GM20431 (cell line): ENCODE measurements at regions not wholly inside any gene's neighbourhood (a gene's known extent, or its start where the extent isn't known, plus 50 kb on each side); places are given as distances from the start of the nearest gene placed in this dataset.

Experiments used
- in situ Hi-C: fragments of 300-500 bp; cut with MseI, MboI; formaldehyde crosslinking; loops from one replicate; pipeline ENCODE4 v1.15.0; 2020; ENCODE audit warnings: low sequenced_read_pairs; ENCODE audit not compliant: unreplicated experiment

DNA sequence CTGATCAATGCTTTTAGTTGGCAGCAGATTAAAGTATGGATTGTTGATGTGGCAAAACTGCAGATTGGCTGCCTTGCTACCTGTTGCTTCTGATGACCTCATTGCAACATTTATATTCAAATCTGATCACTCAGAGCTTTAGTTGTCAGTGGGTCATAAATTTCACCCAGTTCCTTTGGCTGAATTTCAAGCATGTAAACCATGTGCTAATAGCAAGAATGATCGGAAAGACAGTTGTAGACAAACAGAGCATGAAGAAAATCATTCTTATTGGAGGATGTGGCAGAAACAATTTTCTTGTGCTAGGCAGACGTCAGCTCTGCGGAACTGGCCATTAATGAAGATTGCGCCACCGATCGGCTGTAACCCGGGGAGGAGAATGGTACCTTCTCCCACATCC, 346.6 kb upstream of the EEF2KMT start:
- in situ Hi-C loops, result no loop called here

DNA sequence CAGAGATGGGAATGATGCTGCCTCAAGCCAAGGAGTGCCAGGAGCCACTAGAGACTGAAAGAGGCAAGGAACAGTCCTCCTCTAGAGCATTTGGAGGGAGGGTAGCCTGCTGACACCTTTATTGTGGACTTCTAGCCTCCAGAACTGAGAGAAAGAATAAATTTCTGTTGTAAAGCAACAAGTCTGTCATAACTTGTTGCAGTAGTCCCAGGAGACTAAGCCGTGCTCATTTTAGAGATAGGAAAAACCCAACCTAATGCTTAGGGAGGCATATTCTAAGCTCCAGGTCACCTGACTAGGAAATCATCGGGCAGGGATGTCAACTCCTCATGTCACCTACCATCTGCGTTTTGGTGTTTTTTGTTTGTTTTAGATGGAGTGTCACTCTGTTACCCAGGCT, 345.4 kb upstream of the EEF2KMT start:
- in situ Hi-C loops, result no loop called here

DNA sequence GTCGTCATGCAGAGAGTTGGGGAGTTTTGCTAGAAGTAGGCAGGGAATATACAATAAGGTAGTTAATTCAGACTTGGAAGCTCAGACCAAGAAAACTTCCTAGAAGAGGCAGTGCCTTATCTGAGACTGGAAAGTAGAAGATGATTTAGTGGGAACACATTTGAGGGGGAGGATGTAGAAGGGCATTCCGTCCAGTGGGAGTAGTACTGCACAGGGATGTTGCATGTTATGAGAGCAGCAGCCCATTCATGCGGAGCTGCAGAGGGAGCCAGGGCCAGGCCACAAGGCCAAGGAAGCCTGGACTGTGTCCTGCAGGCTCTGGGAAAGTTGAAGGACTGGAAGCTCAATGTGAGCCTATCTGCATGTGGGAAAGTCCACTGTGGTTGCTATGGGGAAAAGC, 344.5 kb upstream of the EEF2KMT start:
- in situ Hi-C loops, result no loop called here

DNA sequence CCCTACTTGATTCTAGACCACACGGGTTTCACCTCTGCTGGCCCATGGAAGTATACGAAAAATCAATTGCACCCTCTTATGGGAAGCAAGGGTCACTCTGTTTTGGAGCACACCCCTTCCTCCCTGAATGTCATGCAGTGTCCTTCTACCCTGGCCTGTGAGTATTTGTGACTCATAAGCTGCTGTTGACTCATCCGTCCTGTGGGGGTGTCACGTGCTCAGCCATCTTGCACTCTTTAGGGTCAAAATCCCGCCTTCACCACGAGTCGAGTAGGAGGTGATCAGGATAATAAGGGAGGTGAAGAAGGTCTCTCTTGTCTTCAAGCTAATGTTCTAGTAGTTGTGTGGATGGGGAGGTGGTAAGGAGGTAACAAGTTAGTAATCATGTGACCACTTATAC, 341.0 kb upstream of the EEF2KMT start:
- in situ Hi-C loops, result no loop called here

DNA sequence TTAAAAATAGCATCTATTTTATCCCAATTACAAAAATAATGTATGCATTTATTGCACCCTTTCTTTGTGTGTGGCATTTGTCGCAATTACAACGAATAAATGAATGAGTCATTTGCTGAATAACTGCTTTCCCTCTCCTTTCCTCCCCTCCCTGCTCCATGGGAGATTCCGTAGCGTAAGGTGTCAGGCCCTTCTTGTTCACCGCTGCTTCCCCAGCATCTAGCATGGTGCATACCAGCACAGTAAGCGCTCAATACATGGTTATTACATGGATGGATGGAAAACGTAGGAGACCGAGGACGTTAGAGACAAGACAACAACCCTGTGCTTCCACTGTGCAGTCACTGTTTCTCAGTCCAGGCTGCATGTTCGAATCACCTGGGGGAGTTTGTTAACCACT, 336.0 kb upstream of the EEF2KMT start:
- in situ Hi-C loops, result no loop called here

DNA sequence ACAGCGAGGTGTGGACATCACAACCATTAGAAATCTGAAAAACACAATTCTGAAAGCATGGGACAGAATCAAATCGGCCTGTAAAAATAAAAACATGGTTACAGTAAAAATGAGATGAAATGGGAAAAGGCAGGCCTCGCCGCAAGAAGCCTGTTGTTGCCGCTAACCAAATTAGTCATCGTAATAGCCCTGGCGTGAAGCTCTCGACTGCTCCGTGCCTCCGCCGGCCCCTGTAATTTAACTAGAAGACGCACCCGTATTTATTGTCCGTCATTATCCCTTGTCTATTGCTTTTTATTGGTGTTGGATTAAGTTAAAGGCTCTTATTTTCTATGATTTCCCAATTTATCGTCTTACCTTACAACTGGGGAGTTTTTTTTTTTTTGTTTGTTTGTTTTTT, 334.6 kb upstream of the EEF2KMT start:
- in situ Hi-C loops, result no loop called here

DNA sequence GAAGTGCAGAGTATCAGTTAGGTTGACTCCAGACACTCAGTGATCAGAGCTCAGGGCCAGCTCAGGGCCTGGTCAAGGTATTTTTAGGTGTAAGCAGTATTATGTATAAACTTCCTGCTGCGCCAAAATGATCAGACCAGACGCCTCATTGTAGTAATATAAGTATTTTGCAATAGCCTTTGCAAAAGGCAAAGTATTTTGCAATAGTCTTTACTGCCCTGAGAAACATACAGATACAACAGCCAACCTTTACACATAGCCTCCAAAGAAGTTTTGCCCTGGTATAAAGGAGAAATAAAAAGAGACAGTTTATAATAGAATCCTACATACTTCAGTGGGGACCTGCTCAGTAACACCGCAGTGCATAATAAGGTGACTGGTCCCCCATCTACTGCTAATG, 333.0 kb upstream of the EEF2KMT start:
- in situ Hi-C loops, result no loop called here

DNA sequence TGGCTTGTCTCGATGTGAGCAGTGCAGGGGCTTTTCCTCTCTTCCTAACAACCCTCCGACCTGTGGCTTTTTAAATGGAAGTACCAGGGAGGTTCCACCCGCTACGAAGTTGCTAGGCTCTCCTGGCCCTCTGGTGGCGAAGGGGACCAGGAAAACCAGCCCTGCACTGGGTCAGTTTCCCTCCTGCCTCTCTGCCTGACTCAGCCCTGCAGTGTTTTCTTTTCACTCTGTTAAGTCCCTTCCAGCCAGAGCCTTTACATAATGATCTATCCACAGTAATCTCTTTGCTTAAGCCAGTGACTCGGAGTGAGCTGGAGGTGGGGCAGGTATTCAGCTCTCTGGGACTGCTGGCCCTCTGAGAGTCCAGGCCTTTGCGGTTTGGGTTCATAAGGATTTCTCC, 331.3 kb upstream of the EEF2KMT start:
- in situ Hi-C loops, result no loop called here

DNA sequence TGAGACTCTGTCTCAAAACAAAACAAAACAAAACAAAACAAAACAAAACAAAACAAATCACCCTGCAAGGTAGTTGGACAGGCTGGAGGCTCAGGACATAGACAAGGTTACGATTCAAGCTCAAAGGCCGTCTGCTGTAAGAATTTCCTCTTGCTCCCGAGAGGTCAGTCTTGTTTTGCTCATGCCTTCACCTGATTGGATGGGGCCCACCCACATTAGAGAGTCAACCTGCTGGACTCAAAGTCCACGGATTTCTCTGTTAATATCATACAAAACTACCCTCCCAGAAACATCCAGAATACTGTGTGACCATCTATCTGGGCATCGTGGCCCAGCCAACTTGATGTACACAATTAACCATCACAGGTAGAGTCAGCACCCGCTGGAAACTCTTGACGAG, 330.0 kb upstream of the EEF2KMT start:
- in situ Hi-C loops, result no loop called here

DNA sequence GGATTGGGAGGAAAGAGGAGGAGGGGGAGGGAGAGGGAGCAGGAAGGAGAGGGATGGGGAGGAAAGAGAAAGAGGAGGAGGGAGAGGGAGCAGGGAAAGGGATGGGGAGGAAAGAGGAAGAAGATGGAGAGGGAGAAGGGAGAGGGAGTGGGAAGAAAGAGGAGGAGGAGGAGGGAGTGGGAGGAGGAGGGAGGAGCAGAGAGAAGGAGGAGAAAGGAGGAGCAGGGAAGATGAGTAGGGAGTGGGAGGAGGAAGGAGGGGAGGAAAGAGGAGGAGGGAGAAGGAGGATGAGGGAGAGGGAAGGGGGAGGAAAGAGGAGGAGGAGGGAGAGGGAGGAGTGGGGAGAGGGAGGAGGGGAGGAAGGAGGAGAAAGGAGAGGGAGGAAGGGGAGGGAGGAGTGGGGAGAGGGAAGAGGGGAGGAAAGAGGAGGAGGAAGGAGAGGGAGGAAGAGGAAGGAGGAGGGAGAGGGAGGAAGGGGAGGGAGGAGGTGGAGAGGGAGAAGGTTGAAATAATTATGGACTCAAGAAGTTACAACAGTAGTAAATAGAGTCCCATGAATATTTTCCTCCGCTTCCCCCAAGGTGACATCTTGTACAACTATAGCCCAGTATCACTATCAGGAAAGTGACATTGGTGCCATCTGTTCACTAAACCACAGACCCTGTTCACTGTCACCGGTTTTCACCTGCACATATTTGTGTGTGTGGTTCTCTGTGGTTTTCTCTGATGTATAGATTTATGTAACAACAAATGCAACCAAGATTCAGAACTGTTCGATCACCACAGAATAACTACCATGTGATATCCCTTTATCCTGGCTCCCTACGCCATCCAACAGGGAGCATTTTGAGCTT, 325.3 kb upstream of the EEF2KMT start:
- in situ Hi-C loops, result no loop called here

DNA sequence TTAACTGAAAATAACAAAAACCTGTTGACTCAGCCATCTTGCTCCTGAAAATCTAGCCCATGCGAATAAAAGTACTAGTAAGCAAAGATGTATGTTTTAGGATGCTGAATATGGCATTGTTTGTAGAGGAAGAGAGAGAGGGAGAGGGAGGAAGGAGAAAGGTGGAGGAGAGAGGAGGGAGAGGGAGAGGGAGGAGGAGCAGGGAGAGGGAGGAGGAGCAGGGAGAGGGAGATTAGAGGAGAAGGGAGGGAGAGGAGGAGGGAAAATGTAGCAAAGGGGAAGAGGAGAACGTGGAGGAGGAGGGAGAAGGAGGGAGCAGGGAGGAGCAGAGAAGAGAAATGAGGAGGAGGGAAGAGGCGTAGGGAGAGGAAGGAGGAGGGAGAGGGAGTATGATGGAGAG, 324.5 kb upstream of the EEF2KMT start:
- in situ Hi-C loops, result no loop called here

DNA sequence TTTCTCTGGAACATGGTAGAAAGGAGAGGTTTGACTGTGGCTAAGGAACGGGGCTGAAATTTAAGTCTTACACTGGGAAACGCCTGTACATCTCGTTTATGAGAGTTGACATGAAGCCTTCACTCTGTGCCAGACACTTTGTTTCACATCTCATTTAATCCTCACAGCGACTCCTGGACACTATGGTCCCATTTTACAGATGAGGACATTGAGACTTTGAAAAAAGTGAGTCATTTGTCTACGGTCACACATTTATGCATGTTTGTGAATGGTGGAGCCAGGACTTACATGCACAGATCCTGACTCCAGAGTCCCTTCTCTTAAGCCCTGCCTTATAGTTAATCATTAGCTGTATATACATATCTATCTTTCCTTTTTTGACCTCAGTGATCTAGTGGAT, 318.4 kb upstream of the EEF2KMT start:
- in situ Hi-C loops, result no loop called here

DNA sequence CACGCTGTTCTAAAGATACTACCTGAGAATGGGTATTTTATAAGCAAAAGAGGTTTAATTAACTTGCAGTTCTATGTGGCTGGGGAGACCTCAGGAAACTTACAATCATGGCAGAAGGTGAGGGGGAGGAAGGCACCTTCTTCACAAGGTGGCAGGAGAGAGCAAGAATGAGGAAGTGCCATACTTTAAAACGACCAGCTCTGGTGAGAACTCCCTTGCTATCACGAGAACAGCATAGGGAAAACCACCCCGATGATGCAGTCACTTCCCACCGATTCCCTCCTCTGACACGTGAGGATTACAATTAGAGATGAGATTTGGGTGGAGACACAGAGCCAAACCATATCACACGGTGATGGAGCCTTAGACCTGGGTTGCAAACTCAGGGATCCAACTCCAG, 317.5 kb upstream of the EEF2KMT start:
- in situ Hi-C loops, result no loop called here

DNA sequence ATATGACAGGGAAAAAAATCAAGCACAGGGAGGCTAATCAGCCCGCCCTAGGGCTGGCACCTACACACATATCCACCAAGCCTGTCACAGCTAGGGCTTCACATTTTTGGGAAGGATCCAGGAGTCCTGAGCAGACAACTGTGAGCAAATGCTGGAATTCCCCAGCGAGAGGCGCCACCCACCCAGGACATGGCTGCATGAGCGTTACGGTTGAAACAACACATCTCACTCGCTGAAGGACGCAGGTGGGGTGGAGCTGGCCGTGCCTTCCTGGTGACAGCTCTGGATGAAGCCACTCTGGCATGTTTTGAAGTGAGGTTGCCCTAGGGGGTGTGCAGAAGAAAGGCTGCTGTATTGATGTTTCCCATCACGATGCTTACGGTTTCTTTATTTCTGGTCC, 315.1 kb upstream of the EEF2KMT start:
- in situ Hi-C loops, result no loop called here

DNA sequence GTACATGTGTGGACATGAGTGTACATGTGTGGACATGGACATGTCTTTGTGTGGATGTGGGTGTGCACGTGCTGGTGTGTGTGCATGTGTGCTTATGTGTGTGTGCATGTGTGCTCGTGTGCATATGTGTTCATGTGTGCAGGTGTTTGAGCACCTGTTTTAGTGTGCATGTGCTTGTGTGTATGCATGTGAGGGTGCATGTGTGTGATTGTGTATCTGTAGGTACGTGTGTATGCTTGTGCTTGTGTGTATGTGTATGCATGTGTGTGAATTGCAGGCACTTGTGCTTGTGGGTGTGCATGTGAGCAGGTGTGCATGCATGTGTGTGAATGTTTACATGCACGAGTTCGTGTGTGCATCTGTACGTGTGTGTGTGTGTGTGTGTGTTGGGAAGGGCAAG, 300.6 kb upstream of the EEF2KMT start:
- in situ Hi-C loops, result no loop called here

DNA sequence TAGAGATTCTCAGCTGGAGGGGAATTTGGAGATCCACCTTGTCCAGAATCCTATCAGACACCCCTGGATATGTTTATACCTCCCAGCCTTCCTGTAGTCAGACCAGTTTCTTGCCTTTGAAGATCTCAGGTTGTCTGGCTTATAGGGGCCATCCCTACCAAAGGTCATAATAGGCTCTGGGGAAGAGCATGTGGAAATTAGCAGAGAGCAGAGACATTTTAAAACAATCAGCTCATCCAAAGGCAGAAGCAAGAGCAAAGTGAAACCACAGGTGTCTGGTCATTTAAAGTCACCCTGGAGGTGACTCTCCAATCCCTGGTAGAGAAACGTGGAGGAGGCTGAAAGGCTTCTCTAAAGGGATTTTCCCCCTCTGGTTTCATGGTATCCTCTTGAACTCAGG, 299.3 kb upstream of the EEF2KMT start:
- in situ Hi-C loops, result no loop called here

DNA sequence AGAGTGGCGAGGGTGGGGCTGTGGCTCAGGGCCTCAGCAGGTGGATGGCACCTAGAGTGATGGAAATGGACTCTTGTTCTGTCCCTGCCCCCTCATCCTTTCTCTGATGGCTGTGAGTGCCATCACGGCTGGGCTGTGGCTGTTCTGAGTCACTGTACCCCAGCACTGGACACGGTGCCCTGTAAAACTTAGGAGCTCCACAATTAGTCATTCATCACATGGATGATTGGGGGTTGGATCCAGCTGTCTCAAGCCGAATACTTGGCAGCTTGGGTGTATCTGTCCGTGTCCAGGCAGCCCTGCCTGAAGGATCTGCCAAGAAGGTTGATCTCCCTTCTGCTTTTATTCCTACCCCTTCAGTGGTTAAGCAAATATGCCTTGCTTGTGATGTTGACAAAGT, 295.5 kb upstream of the EEF2KMT start:
- in situ Hi-C loops, result no loop called here

DNA sequence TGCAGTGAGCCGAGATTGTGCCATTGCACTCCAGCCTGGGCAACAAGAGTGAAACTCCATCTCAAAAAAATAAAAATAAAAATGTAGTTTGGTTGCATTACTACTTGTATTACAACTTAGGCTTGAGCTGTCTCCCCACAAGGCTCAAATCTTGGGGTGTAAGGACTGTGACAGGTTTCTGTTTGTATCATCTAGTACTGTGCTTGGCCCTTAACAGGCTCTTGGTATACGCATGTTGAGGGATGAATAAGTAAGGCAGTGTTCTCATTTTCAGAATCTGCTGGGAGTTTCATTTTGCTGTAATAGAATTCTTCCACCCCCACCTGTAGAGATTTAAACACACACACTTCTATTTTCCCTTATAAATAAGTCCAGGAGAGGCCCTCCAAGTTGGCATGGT, 289.4 kb upstream of the EEF2KMT start:
- in situ Hi-C loops, result no loop called here

DNA sequence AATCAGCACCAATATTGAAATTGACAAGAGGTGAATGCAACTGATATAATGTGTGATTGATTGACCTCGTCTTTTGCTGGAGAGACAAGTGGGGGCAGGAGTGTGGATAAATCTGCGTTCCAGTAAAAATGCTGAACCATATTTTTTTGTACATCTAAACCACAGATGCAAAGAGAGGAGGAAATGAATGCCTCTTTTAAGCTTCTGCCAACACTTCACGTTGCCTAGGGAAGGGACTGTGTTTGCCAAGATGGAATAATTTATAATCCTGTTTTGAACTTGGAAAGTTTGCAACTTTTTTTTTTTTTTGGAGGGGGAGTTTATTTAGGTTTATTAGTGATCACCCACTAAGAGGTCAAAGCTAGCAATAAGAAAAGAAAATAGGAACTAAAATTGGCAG, 288.2 kb upstream of the EEF2KMT start:
- in situ Hi-C loops, result no loop called here

DNA sequence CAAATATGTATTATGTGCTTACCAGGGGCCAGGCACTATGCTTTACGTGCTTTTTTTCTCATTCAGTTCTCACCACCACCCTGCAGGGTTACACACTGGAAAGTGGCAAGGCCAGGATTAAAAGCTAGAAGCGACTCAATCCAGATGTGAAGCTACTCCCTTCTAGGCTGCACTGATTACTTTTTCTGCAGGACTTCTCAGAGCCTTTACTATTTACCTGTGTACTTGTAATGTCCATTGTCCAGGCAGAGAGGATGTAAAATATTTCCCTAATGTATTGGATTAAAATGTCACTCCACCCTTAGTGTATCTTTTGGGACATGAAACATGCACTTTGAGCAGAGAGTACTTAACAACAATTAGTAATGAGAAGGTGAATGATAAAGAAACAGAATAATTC, 287.5 kb upstream of the EEF2KMT start:
- in situ Hi-C loops, result no loop called here

DNA sequence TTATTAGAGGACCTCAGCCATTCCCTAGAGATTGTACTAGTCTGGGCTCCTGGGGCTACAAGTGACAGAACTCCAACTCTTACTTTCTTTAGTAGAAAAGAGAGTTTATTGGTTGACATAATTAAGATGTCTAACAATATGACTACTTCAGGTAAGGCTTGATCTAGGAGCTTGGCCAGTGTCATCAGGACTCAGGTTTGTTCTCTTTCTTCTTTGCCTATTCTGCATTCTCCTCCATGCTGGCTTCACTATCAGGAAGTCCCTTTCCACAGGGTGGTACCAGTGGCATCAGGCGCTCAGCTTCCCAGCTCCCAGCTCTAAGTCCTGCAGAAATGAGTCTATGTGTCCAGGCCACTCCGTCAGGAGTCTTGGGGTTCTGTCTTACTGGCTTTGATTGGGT, 286.1 kb upstream of the EEF2KMT start:
- in situ Hi-C loops, result no loop called here

DNA sequence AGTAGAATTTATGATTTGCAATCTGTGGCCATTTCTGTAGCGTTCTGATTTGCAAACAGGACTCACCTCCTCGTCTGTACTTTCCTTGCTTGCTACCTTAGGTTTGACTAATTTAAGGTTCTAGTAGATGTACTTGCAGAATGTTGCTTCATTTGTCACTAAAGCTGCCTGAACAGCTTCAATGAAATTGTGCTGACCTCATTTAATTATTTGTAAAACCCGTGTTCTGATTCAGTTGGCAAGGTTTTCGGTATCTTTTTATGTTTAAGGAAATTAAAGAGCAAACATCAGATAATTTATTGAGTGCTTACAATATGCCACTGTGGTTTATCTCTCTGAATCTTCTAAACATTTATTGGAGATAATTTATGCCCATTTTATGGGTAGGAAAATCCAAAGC, 284.9 kb upstream of the EEF2KMT start:
- in situ Hi-C loops, result no loop called here
